HCT116 (cell line): ENCODE measurements at regions not wholly inside any gene's neighbourhood (a gene's known extent, or its start where the extent isn't known, plus 50 kb on each side); places are given as distances from the start of the nearest gene placed in this dataset.

ENCODE experiments used
- ATAC-seq: fragments of 200-7000 bp; cut with Tn5 transposase; 2 replicates; pipeline ENCODE4 v1.9.1; 2020; ENCODE audit warnings: mild to moderate bottlenecking, moderate library complexity
- BruUV-seq: library from RNA; stranded (reverse); fragments of 400-500 nt; replicated peaks from 2 replicates; lab custom pipeline; 2021; lab: Mats Ljungman, UMichigan
- CTCF ChIA-PET: fragments of 300-600 bp; sonication (Branson Sonifier 250); formaldehyde crosslinking; loops from one replicate; lab custom pipeline; 2021; ENCODE audit warnings: antibody characterized with exemption; lab: Charles Lee
- POLR2A ChIA-PET: fragments of 300-600, 350-600 bp; sonication (Branson Sonifier 250); formaldehyde crosslinking; loops from one replicate; lab custom pipeline; 2021; ENCODE audit warnings: antibody characterized with exemption; lab: Charles Lee
- RAD21 ChIA-PET, 2 experiments: fragments of 300-600 bp; sonication (Branson Sonifier 250); formaldehyde crosslinking; loops; one replicate each; lab custom pipeline; 2023; ENCODE audit warnings: low total read pairs in 2 of 2; ENCODE audit not compliant: uncharacterized antibody in 2 of 2, unreplicated experiment in 2 of 2, low non-redundant PET in 1 of 2; lab: Charles Lee
- DNase-seq: peaks from one replicate; pipeline ENCODE4 v3.0.0-alpha.2; 2010; ENCODE audit warnings: low read depth, low spot score
- H2AFZ ChIP-seq: fragments of 200-600 bp; shearing (Covaris generic), sonication (generic); 2 replicates; pipeline ENCODE4 v1.6.1; 2017; ENCODE audit warnings: low read depth, mixed run types, mixed read lengths, antibody characterized with exemption, low read length; ENCODE audit not compliant: poor library complexity, severe bottlenecking
- H3K27ac ChIP-seq: 2 replicates; pipeline ENCODE4 v1.5.1; 2012; ENCODE audit warnings: low read depth, low read length
- H3K27me3 ChIP-seq: fragments of 200-600 bp; sonication (generic); 2 replicates; pipeline ENCODE4 v1.6.1; 2016; ENCODE audit warnings: mixed run types, low read length, mixed read lengths; ENCODE audit not compliant: insufficient read depth
- H3K36me3 ChIP-seq, 2 experiments: fragments of 200-500 bp in 1 of 2; fragments of 200-600 bp in 1 of 2; sonication (Bioruptor generic) in 1 of 2; sonication (generic) in 1 of 2; 2 replicates each; pipeline versions ENCODE4 v1.5.1 to v1.6.1; 2014 to 2016; ENCODE audit warnings: low read length in 2 of 2, inconsistent platforms in 1 of 2, mixed read lengths in 1 of 2, mixed run types in 1 of 2; ENCODE audit not compliant: insufficient read depth in 2 of 2, control insufficient read depth in 1 of 2
- H3K4me1 ChIP-seq, 2 experiments: fragments of 200-600 bp in 1 of 2; sonication (generic) in 1 of 2; 2 replicates each; pipeline versions ENCODE4 v1.5.1 to v1.6.1; 2012 to 2017; ENCODE audit warnings: low read length in 2 of 2, inconsistent platforms in 1 of 2, mild to moderate bottlenecking in 1 of 2, mixed read lengths in 1 of 2, mixed run types in 1 of 2, moderate library complexity in 1 of 2; ENCODE audit not compliant: insufficient read depth in 2 of 2, control insufficient read depth in 1 of 2
- H3K4me2 ChIP-seq: fragments of 200-600 bp; sonication (generic); 2 replicates; pipeline ENCODE4 v1.6.1; 2017; ENCODE audit warnings: mixed run types, low read length, mixed read lengths
- H3K4me3 ChIP-seq, 2 experiments: fragments of 200-600 bp in 1 of 2; sonication (generic) in 1 of 2; replicated peaks in 1 of 2; 2 replicates each; pipeline ENCODE4 v1.5.1; 2011 to 2016; ENCODE audit warnings: low read length in 2 of 2, control low read depth in 1 of 2, low read depth in 1 of 2, mild to moderate bottlenecking in 1 of 2, mixed read lengths in 1 of 2, mixed run types in 1 of 2
- H3K79me2 ChIP-seq: fragments of 200-600 bp; sonication (generic); 2 replicates; pipeline ENCODE4 v1.6.1; 2017; ENCODE audit warnings: mild to moderate bottlenecking, mixed run types, low read length, moderate library complexity, mixed read lengths; ENCODE audit not compliant: insufficient read depth
- H3K9ac ChIP-seq: fragments of 200-600 bp; sonication (generic); 2 replicates; pipeline ENCODE4 v1.6.1; 2016; ENCODE audit warnings: low read length, mixed read lengths
- H3K9me2 ChIP-seq: fragments of 200-600 bp; sonication (generic), shearing (Covaris generic); 2 replicates; pipeline ENCODE4 v1.6.1; 2017; ENCODE audit warnings: mixed run types, mild to moderate bottlenecking, moderate library complexity; ENCODE audit not compliant: insufficient read depth
- H3K9me3 ChIP-seq, 2 experiments: fragments of 200-500 bp in 1 of 2; fragments of 200-600 bp in 1 of 2; sonication (Bioruptor generic) in 1 of 2; sonication (generic) in 1 of 2; 2 replicates each; pipeline ENCODE4 v1.6.1; 2014 to 2017; ENCODE audit warnings: low read length in 2 of 2, mixed read lengths in 2 of 2, inconsistent platforms in 1 of 2, low read depth in 1 of 2, mild to moderate bottlenecking in 1 of 2, mixed run types in 1 of 2, moderate library complexity in 1 of 2; ENCODE audit not compliant: control insufficient read depth in 1 of 2, insufficient read depth in 1 of 2
- H4K20me1 ChIP-seq: fragments of 200-600 bp; sonication (generic), shearing (Covaris generic); 2 replicates; pipeline ENCODE4 v1.6.1; 2017; ENCODE audit warnings: mixed run types, mild to moderate bottlenecking, moderate library complexity; ENCODE audit not compliant: insufficient read depth
- EZH2phosphoT487 ChIP-seq: fragments of 200-600 bp; IDR thresholded peaks from 2 replicates; pipeline ENCODE4 v1.6.1; 2018; ENCODE audit warnings: antibody characterized with exemption, borderline replicate concordance
- FOSL1 ChIP-seq: IDR thresholded peaks from 2 replicates; pipeline ENCODE4 v1.6.1; 2012; ENCODE audit warnings: low read depth
- RAD21 ChIP-seq: IDR thresholded peaks from 2 replicates; pipeline ENCODE4 v1.6.1; 2012; ENCODE audit warnings: low read depth, mild to moderate bottlenecking
- YY1 ChIP-seq: IDR thresholded peaks from 2 replicates; pipeline ENCODE4 v1.6.1; 2011; ENCODE audit warnings: low read length, low read depth, moderate library complexity, mild to moderate bottlenecking; ENCODE audit not compliant: insufficient replicate concordance; ENCODE audit errors: extremely low read depth
- ZNF274 ChIP-seq: fragments of 200-500 bp; sonication (Bioruptor generic); IDR thresholded peaks from 2 replicates; pipeline ENCODE4 v1.6.1; 2014; ENCODE audit warnings: mild to moderate bottlenecking, low read depth, low read length, inconsistent platforms
- intact Hi-C: fragments of 100-400 bp; cut with micrococcal nuclease; formaldehyde crosslinking; loops from 2 replicates; pipeline ENCODE4 v1.10.0; 2022
- TF ChIP-seq, protein P1 (sequence below): IDR thresholded peaks from 2 replicates; pipeline ENCODE4 v1.6.1; 2012
- TF ChIP-seq, protein P2 (sequence below): IDR thresholded peaks from 2 replicates; pipeline ENCODE4 v1.6.1; 2011; ENCODE audit warnings: mild to moderate bottlenecking, low read length, moderate library complexity; ENCODE audit not compliant: insufficient replicate concordance; ENCODE audit errors: extremely low read depth
- TF ChIP-seq, protein P3 (sequence below): IDR thresholded peaks from 2 replicates; pipeline ENCODE4 v1.6.1; 2012

DNA sequence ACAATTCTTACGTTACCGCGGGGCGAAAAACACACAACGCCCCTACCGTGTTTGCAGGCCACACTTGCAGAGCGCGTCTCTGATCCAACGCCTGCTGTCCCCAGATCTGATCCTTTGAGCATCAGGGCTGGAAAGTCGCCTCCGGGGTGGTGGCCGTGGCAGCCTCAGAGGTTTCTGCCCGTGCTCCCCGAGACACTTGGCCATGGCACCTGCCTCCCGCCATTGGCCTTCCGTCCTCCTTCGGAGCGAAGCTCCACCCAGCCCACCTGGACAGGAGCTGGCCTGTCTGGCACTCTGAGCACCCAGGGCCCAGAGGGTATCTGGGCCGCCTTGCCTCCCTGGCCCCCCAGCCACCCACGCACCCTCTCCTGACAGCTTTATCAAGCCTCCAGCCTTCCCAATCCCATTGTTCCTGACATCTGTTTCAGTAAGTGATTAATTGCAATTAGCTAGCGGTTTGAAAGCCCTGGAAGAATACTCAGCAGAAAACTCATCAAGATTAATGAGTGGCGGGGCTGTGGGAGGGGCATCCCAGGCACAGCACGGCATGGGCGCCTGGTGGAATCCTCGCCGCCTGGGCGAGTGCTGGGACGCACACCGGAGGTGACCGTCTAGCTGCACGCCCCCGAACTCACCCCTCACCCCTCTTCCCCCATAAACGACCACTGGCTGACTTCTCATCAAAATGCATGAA lies 181.5 kb upstream of the GSE1 start:
- CTCF ChIA-PET, result interaction anchor here (0.9 to 2.3 kb wide), 3 partner anchors 10 to 316 kb away, joined by 3 to 13 read pairs (median 3); no protein-coding TSS in a partner anchor
- ATAC-seq (no peak), DNase-seq (no peak)
- POLR2A ChIA-PET, result no interaction called here
- Histone ChIP-seq H3K4me2 (no peak overlapping the region), H3K9me3 (no peaks in the 10 kb centered on the region), H3K36me3 (no peaks in the 10 kb centered on the region), H3K9me2 (no peaks in the 10 kb centered on the region), H3K4me1 (no peaks in the 10 kb centered on the region), H4K20me1 (no peaks in the 10 kb centered on the region), H3K4me3 (no peak overlapping the region), H3K79me2 (no peaks in the 10 kb centered on the region), H3K9ac (no peak overlapping the region), H3K27ac (no peak overlapping the region), H2AFZ (no peak overlapping the region), H3K27me3 (0 out of 2 replicates have a peak, but pooled peaks cover 5% of the 10 kb centered on the region)
- RAD21 ChIA-PET, result no interaction called here
- TF ChIP-seq, protein P1, sequence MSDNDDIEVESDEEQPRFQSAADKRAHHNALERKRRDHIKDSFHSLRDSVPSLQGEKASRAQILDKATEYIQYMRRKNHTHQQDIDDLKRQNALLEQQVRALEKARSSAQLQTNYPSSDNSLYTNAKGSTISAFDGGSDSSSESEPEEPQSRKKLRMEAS, result no peak
- TF ChIP-seq, protein P2, sequence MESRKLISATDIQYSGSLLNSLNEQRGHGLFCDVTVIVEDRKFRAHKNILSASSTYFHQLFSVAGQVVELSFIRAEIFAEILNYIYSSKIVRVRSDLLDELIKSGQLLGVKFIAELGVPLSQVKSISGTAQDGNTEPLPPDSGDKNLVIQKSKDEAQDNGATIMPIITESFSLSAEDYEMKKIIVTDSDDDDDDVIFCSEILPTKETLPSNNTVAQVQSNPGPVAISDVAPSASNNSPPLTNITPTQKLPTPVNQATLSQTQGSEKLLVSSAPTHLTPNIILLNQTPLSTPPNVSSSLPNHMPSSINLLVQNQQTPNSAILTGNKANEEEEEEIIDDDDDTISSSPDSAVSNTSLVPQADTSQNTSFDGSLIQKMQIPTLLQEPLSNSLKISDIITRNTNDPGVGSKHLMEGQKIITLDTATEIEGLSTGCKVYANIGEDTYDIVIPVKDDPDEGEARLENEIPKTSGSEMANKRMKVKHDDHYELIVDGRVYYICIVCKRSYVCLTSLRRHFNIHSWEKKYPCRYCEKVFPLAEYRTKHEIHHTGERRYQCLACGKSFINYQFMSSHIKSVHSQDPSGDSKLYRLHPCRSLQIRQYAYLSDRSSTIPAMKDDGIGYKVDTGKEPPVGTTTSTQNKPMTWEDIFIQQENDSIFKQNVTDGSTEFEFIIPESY, result no peak
- TF ChIP-seq EZH2phosphoT487 (no peak), ZNF274 (no peak), FOSL1 (no peak), YY1 (no peak), RAD21 (no peak)
- TF ChIP-seq, protein P3, sequence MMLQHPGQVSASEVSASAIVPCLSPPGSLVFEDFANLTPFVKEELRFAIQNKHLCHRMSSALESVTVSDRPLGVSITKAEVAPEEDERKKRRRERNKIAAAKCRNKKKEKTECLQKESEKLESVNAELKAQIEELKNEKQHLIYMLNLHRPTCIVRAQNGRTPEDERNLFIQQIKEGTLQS, result no peak
- no TSS peak for BruUV-seq
- intact Hi-C loops, result loop anchor here (10.0 kb wide), 1 partner anchor 63 kb away; no protein-coding TSS in a partner anchor
